K562 (cell line): ENCODE measurements at regions not wholly inside any gene's neighbourhood (a gene's known extent, or its start where the extent isn't known, plus 50 kb on each side); places are given as distances from the start of the nearest gene placed in this dataset.

Experiments used
- ATAC-seq: fragments of 200-7000 bp; cut with Tn5 transposase; 3 replicates; pipeline ENCODE4 v1.9.1; 2020; ENCODE audit warnings: moderate library complexity
- BruUV-seq: library from RNA; stranded (reverse); fragments of 400-500 nt; replicated peaks from 2 replicates; lab custom pipeline; 2021; lab: Mats Ljungman, UMichigan
- CTCF ChIA-PET: fragments of 300-600 bp; formaldehyde crosslinking; extraction: SDS; loops from one replicate; lab custom pipeline; 2021; ENCODE audit warnings: low intra/inter-chr PET ratio; lab: Yijun Ruan, JAX
- POLR2A ChIA-PET: fragments of 300-600, 350-650 bp; sonication (Branson Sonifier 250); formaldehyde crosslinking; extraction: SDS; loops from one replicate; lab custom pipeline; 2021; ENCODE audit warnings: antibody characterized with exemption, inconsistent platforms; lab: Yijun Ruan, JAX
- DNase-seq, 4 experiments: peaks; one replicate each; pipeline versions ENCODE4 v3.0.0 to v3.0.0-alpha.2; 2011 to 2018; ENCODE audit warnings: low spot score in 3 of 4, mixed read lengths in 3 of 4; ENCODE audit errors: extremely low read depth in 1 of 4
- FAIRE-seq: peaks from 2 replicates; lab custom pipeline; 2011; peaks lifted over from hg19 to GRCh38; lab: Jason Lieb, UNC
- H2AFZ ChIP-seq: 2 replicates; pipeline ENCODE4 v1.6.0; 2011; ENCODE audit warnings: low read depth, low read length, control low read depth, inconsistent platforms
- H3K27ac ChIP-seq: fragments of 200-600 bp; 3 replicates; pipeline ENCODE4 v1.8.0; 2011; ENCODE audit warnings: low read depth, mild to moderate bottlenecking, control low read depth, inconsistent platforms, low read length, moderate library complexity, mixed read lengths; ENCODE audit errors: extremely low read depth
- H3K27me3 ChIP-seq, 2 experiments: fragments of 300-600 bp in 1 of 2; 2 replicates in 1 of 2; 3 replicates in 1 of 2; pipeline versions ENCODE4 v1.6.0 to v1.8.0; 2011; ENCODE audit warnings: inconsistent platforms in 2 of 2, low read length in 2 of 2, mild to moderate bottlenecking in 1 of 2, mixed read lengths in 1 of 2, moderate library complexity in 1 of 2; ENCODE audit not compliant: control insufficient read depth in 2 of 2, insufficient read depth in 2 of 2
- H3K36me3 ChIP-seq: fragments of 300-600 bp; 3 replicates; pipeline ENCODE4 v1.8.0; 2011; ENCODE audit warnings: mild to moderate bottlenecking, low read length, inconsistent platforms; ENCODE audit not compliant: control insufficient read depth, insufficient read depth
- H3K4me1 ChIP-seq, 2 experiments: fragments of 200-600 bp in 1 of 2; replicated peaks in 1 of 2; 2 replicates in 1 of 2; 3 replicates in 1 of 2; pipeline versions ENCODE4 v1.5.1 to v1.8.0; 2011; ENCODE audit warnings: inconsistent platforms in 2 of 2, low read length in 2 of 2, mild to moderate bottlenecking in 1 of 2, mixed read lengths in 1 of 2, moderate library complexity in 1 of 2; ENCODE audit not compliant: control insufficient read depth in 2 of 2, insufficient read depth in 2 of 2
- H3K4me2 ChIP-seq: 2 replicates; pipeline ENCODE4 v1.6.1; 2011; ENCODE audit warnings: low read length, control low read depth, inconsistent platforms, mixed read lengths; ENCODE audit not compliant: insufficient read depth
- H3K4me3 ChIP-seq: fragments of 200-600 bp; sonication (generic), shearing (Covaris generic); 2 replicates; pipeline ENCODE4 v1.5.1; 2016; ENCODE audit warnings: control low read depth, inconsistent platforms
- H3K79me2 ChIP-seq: fragments of 200-600 bp; 3 replicates; pipeline ENCODE4 v1.8.0; 2011; ENCODE audit warnings: low read length, inconsistent platforms; ENCODE audit not compliant: control insufficient read depth, insufficient read depth
- H3K9ac ChIP-seq, 2 experiments: 2 replicates each; pipeline versions ENCODE4 v1.6.0 to v1.6.1; 2011; ENCODE audit warnings: low read depth in 2 of 2, low read length in 2 of 2, control low read depth in 1 of 2, inconsistent platforms in 1 of 2, mild to moderate bottlenecking in 1 of 2, mixed read lengths in 1 of 2; ENCODE audit not compliant: insufficient read depth in 1 of 2
- H3K9me1 ChIP-seq: one replicate; pipeline ENCODE4 v1.6.0; 2011; ENCODE audit warnings: inconsistent platforms, mild to moderate bottlenecking, low read length, moderate library complexity; ENCODE audit not compliant: control insufficient read depth, insufficient read depth
- H3K9me3 ChIP-seq: replicated peaks from 2 replicates; pipeline ENCODE4 v1.5.1; 2011; ENCODE audit warnings: low read depth, low read length, inconsistent platforms; ENCODE audit not compliant: control insufficient read depth, insufficient read depth
- H4K20me1 ChIP-seq: replicated peaks from 2 replicates; pipeline ENCODE4 v1.6.1; 2011; ENCODE audit warnings: low read length, inconsistent platforms, mixed read lengths; ENCODE audit not compliant: control insufficient read depth, insufficient read depth
- ETS2 ChIP-seq: IDR thresholded peaks from 2 replicates; pipeline ENCODE4 v1.6.1; 2016; ENCODE audit warnings: borderline replicate concordance, missing genetic modification characterization, mild to moderate bottlenecking, moderate library complexity, missing compliant biosample characterization; ENCODE audit not compliant: poor library complexity, severe bottlenecking
- ETV6 ChIP-seq, 3 experiments: fragments of 150-350 bp in 1 of 3; sonication (generic) in 1 of 3; formaldehyde crosslinking in 1 of 3; IDR thresholded peaks; 2 replicates each; pipeline versions ENCODE4 v1.6.1 to v1.8.0; 2014 to 2022; ENCODE audit warnings: borderline replicate concordance in 2 of 3, low read depth in 2 of 3, antibody characterized with exemption in 1 of 3, low read length in 1 of 3, mild to moderate bottlenecking in 1 of 3, missing genetic modification reagents in 1 of 3
- EZH2 ChIP-seq: IDR thresholded peaks from 2 replicates; pipeline ENCODE4 v1.6.1; 2012; ENCODE audit warnings: low read depth, mild to moderate bottlenecking, inconsistent platforms, low read length, borderline replicate concordance
- FOXJ3 ChIP-seq: sonication (generic); formaldehyde crosslinking; IDR thresholded peaks from 2 replicates; pipeline ENCODE4 v1.4.0; 2020; ENCODE audit warnings: mild to moderate bottlenecking, missing genetic modification reagents
- SLC30A9 ChIP-seq: fragments of 250-450 bp; sonication (Bioruptor Pico); IDR thresholded peaks from 2 replicates; pipeline ENCODE4 v1.8.0; 2022; ENCODE audit warnings: mild to moderate bottlenecking, moderate library complexity
- SMARCA5 ChIP-seq: fragments of 450-650 bp; IDR thresholded peaks from 2 replicates; pipeline ENCODE4 v1.6.1; 2016
- ZFPM2 ChIP-seq: fragments of 250-450 bp; sonication (Bioruptor Pico); IDR thresholded peaks from 2 replicates; pipeline ENCODE4 v1.5.1; 2022; ENCODE audit warnings: mild to moderate bottlenecking
- ZKSCAN1 ChIP-seq: fragments of 150-350 bp; IDR thresholded peaks from 2 replicates; pipeline ENCODE4 v1.6.1; 2016; ENCODE audit warnings: low read depth, low read length
- ZNF175 ChIP-seq: fragments of 200-800 bp; sonication (Bioruptor generic); IDR thresholded peaks from 2 replicates; pipeline ENCODE4 v1.6.1; 2016; ENCODE audit warnings: low read depth, mild to moderate bottlenecking, missing genetic modification characterization, missing compliant biosample characterization
- ZNF41 ChIP-seq: fragments of 250-450 bp; sonication (Bioruptor Pico); conservative IDR thresholded peaks from 2 replicates; pipeline ENCODE4 v1.4.0; 2020; ENCODE audit warnings: mild to moderate bottlenecking
- ZNF707 ChIP-seq: fragments of 250-450 bp; sonication (Bioruptor Pico); conservative IDR thresholded peaks from 2 replicates; pipeline ENCODE4 v1.8.0; 2022; ENCODE audit warnings: inconsistent platforms, mild to moderate bottlenecking, moderate library complexity
- WGBS: fragments of 100-300 bp; shearing (Covaris generic); methylation state at CpG from one replicate; pipeline ENCODE4 v1.1.6; 2016; ENCODE audit warnings: low coverage, mixed read lengths; ENCODE audit not compliant: insufficient coverage; ENCODE audit errors: missing lambda C conversion rate; 5-methylcytosine and 5-hydroxymethylcytosine counted together
- in situ Hi-C: fragments of 300-500 bp; cut with MboI; formaldehyde crosslinking; loops from 4 replicates; pipeline ENCODE4 v1.15.0; 2018; ENCODE audit warnings: inconsistent platforms, mixed read lengths
- intact Hi-C: fragments of 100-400 bp; cut with micrococcal nuclease; formaldehyde crosslinking; loops from 2 replicates; pipeline ENCODE4 v1.14.2; 2022
- TF ChIP-seq, protein P1 (sequence below): sonication (generic); formaldehyde crosslinking; IDR thresholded peaks from 2 replicates; pipeline ENCODE4 v1.8.0; 2023; ENCODE audit warnings: mild to moderate bottlenecking, missing genetic modification reagents
- TF ChIP-seq, protein P2 (sequence below): IDR thresholded peaks from 2 replicates; pipeline ENCODE4 v1.6.1; 2016; ENCODE audit warnings: missing genetic modification characterization, missing compliant biosample characterization

DNA sequence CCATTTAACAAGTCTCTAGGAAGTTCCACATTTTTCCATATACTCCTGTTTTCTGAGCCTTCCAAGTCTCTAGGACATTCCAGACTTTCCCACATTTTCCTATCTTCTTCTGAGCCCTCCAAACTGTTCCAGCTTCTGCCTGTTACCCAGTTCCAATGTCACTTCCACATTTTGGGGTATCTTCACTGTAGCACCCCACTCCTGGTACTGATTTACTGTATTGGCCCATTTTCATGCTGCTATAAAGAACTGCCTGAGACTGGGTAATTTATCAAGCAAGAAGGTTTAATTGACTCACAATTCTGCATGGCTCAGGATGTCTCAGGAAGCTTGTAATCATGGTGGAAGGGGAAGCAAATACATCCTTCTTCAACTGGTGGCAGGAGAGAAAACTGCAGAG, 285.0 kb downstream of the LRRIQ3 start:
- FAIRE-seq (no peak), ATAC-seq (no peak)
- POLR2A ChIA-PET = no interaction called here

DNA sequence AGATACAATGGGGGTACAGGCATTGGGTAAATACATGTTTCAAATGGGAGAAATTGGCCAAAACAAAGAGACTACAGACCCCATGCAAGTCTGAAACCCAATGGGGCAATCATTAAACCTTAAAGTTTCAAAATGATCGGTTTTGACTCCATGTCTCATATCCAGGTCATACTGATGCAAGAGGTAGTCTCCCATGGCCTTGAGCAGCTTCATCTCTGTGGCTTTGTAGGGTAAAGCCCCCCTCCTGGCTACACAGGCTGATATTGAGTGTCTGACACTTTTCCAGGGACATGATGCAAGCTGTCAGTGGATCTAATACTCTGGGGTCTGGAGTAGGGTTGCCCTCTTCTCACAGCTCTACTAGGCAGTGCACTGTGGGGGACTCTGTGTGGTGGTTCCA, 286.1 kb downstream of the LRRIQ3 start:
- BruUV-seq = no TSS peak
- H4K20me1 ChIP-seq = no peaks in the 10 kb centered on the region
- no peak for ATAC-seq
- intact Hi-C loops (no loop called here), in situ Hi-C loops (no loop called here)
- no peaks in the 10 kb centered on the region for H3K79me2 ChIP-seq
- no peaks in the 10 kb centered on the region for H3K36me3 ChIP-seq
- H3K27me3 ChIP-seq = no peaks in the 10 kb centered on the region
- no peak overlapping the region for H3K4me3 ChIP-seq
- FAIRE-seq = no peak
- no peak overlapping the region for H3K27ac ChIP-seq
- 0% methylated on average over 1 of the region's 1 CpG for WGBS
- no peak for TF ChIP-seq SMARCA5
- no peak for TF ChIP-seq ZNF175 (CRISPR knock-in tag)
- TF ChIP-seq, protein P1, sequence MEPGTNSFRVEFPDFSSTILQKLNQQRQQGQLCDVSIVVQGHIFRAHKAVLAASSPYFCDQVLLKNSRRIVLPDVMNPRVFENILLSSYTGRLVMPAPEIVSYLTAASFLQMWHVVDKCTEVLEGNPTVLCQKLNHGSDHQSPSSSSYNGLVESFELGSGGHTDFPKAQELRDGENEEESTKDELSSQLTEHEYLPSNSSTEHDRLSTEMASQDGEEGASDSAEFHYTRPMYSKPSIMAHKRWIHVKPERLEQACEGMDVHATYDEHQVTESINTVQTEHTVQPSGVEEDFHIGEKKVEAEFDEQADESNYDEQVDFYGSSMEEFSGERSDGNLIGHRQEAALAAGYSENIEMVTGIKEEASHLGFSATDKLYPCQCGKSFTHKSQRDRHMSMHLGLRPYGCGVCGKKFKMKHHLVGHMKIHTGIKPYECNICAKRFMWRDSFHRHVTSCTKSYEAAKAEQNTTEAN (CRISPR knock-in tag) = no peak
- TF ChIP-seq ETV6 (IDR thresholded peaks at IDR 0.05; ENCODE audit: borderline replicate concordance in 1 of 2, low read depth in 2 of 2, low read length in 1 of 2) = no peak
- TF ChIP-seq ETV6 (CRISPR knock-in tag; IDR thresholded peaks at IDR 0.05; ENCODE audit: borderline replicate concordance) = no peak
- no peak for TF ChIP-seq FOXJ3 (CRISPR knock-in tag)
- TF ChIP-seq ZFPM2 (CRISPR knock-in tag) = no peak
- no peak for TF ChIP-seq EZH2
- no peak for TF ChIP-seq ETS2 (tag)
- TF ChIP-seq ZNF707 (CRISPR knock-in tag) = no peak
- H3K9me1 ChIP-seq = no peaks in the 10 kb centered on the region
- H3K4me2 ChIP-seq = no peak overlapping the region
- POLR2A ChIA-PET = no interaction called here
- CTCF ChIA-PET = no interaction called here
- no peaks in the 10 kb centered on the region; the same call in 1 of the 2 replicates for H3K9me3 ChIP-seq
- no peak overlapping the region for H3K9ac ChIP-seq
- no peak overlapping the region for H2AFZ ChIP-seq
- H3K4me1 ChIP-seq = no peaks in the 10 kb centered on the region
- no peak for DNase-seq

More for the DNA sequence above, 285.0 kb downstream of the LRRIQ3 start:
- CTCF ChIA-PET = no interaction called here
- Histone ChIP-seq H3K27me3 (no peaks in the 10 kb centered on the region), H3K4me1 (no peaks in the 10 kb centered on the region), H3K27ac (no peak overlapping the region), H3K9ac (no peak overlapping the region), H3K4me2 (no peak overlapping the region), H2AFZ (no peak overlapping the region), H4K20me1 (no peaks in the 10 kb centered on the region), H3K4me3 (no peak overlapping the region), H3K79me2 (no peaks in the 10 kb centered on the region), H3K9me3 (no peaks in the 10 kb centered on the region; the same call in 1 of the 2 replicates), H3K36me3 (no peaks in the 10 kb centered on the region), H3K9me1 (no peaks in the 10 kb centered on the region)
- in situ Hi-C loops (no loop called here), intact Hi-C loops (no loop called here)
- TF ChIP-seq ZNF41 (CRISPR knock-in tag) (no peak), SLC30A9 (CRISPR knock-in tag) (no peak), ZNF707 (CRISPR knock-in tag) (0 out of 2 replicates have a peak, but pooled peaks have one; percentile 59), ZKSCAN1 (no peak)
- TF ChIP-seq, protein P2, sequence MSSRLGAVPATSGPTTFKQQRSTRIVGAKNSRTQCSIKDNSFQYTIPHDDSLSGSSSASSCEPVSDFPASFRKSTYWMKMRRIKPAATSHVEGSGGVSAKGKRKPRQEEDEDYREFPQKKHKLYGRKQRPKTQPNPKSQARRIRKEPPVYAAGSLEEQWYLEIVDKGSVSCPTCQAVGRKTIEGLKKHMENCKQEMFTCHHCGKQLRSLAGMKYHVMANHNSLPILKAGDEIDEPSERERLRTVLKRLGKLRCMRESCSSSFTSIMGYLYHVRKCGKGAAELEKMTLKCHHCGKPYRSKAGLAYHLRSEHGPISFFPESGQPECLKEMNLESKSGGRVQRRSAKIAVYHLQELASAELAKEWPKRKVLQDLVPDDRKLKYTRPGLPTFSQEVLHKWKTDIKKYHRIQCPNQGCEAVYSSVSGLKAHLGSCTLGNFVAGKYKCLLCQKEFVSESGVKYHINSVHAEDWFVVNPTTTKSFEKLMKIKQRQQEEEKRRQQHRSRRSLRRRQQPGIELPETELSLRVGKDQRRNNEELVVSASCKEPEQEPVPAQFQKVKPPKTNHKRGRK (tag) = no peak
- BruUV-seq = no TSS peak
- DNase-seq = no peak
